SU-DHL-6 (cell line): ENCODE measurements at regions not wholly inside any gene's neighbourhood (a gene's known extent, or its start where the extent isn't known, plus 50 kb on each side); places are given as distances from the start of the nearest gene placed in this dataset.
"Not testable (repeated sequence)": the region's sequence is repeated elsewhere in the genome, so short reads cannot be mapped to it uniquely, and the experiment has no call there.

Experiments used
- H2AFZ ChIP-seq: fragments of 200-600 bp; sonication (generic); 2 replicates; pipeline ENCODE4 v1.6.1; 2014; ENCODE audit warnings: low read depth, mild to moderate bottlenecking, moderate library complexity, mixed read lengths, antibody characterized with exemption, low read length; ENCODE audit not compliant: severe bottlenecking
- H3F3A ChIP-seq: fragments of 200-600 bp; shearing (Covaris generic); 2 replicates; pipeline ENCODE4 v1.6.0; 2016; ENCODE audit warnings: antibody characterized with exemption, mild to moderate bottlenecking; ENCODE audit not compliant: insufficient read depth
- H3K27ac ChIP-seq: fragments of 200-600 bp; sonication (generic); 2 replicates; pipeline ENCODE4 v1.5.1; 2016; ENCODE audit warnings: low read depth, mild to moderate bottlenecking, low read length, moderate library complexity, mixed read lengths
- H3K27me3 ChIP-seq: fragments of 200-600 bp; sonication (generic), shearing (Covaris generic); 2 replicates; pipeline ENCODE4 v1.6.0; 2014; ENCODE audit warnings: mild to moderate bottlenecking, low read length
- H3K36me3 ChIP-seq: fragments of 200-600 bp; sonication (generic); 2 replicates; pipeline ENCODE4 v1.6.1; 2014; ENCODE audit warnings: mild to moderate bottlenecking, low read length, mixed read lengths
- H3K4me2 ChIP-seq: fragments of 300-600, 200-600 bp; shearing (Covaris generic), sonication (generic); 2 replicates; pipeline ENCODE4 v1.6.0; 2014; ENCODE audit warnings: low read length, low read depth, mild to moderate bottlenecking; ENCODE audit not compliant: poor library complexity, severe bottlenecking
- H3K4me3 ChIP-seq: fragments of 200-600 bp; sonication (generic); 2 replicates; pipeline ENCODE4 v1.5.1; 2014; ENCODE audit warnings: antibody characterized with exemption, low read length, mild to moderate bottlenecking, mixed read lengths; ENCODE audit not compliant: insufficient read depth, poor library complexity, severe bottlenecking
- H3K79me2 ChIP-seq: fragments of 200-600 bp; sonication (generic); 2 replicates; pipeline ENCODE4 v1.6.1; 2014; ENCODE audit warnings: mild to moderate bottlenecking, low read length, moderate library complexity; ENCODE audit not compliant: insufficient read depth
- H3K9ac ChIP-seq: fragments of 200-600 bp; sonication (generic); 2 replicates; pipeline ENCODE4 v1.7.0; 2014; ENCODE audit warnings: mild to moderate bottlenecking, low read length
- H3K9me2 ChIP-seq: fragments of 200-600 bp; sonication (generic); replicated peaks from 2 replicates; pipeline ENCODE4 v1.6.1; 2014; ENCODE audit warnings: low read length; ENCODE audit not compliant: insufficient read depth
- H3K9me3 ChIP-seq: fragments of 200-600 bp; sonication (generic); 2 replicates; pipeline ENCODE4 v1.6.1; 2014; ENCODE audit warnings: low read length, mixed read lengths; ENCODE audit not compliant: insufficient read depth
- H4K20me1 ChIP-seq: fragments of 200-600 bp; sonication (generic); 2 replicates; pipeline ENCODE4 v1.6.1; 2014; ENCODE audit warnings: low read depth, mild to moderate bottlenecking, antibody characterized with exemption, low read length, moderate library complexity, mixed read lengths
- CTCF ChIP-seq: fragments of 200-600 bp; sonication (generic); IDR thresholded peaks from one replicate; pipeline ENCODE4 v1.5.1; 2017; ENCODE audit warnings: antibody characterized with exemption, mild to moderate bottlenecking, low read length, moderate library complexity; ENCODE audit not compliant: insufficient read depth, poor library complexity, severe bottlenecking
- EZH2phosphoT487 ChIP-seq: fragments of 200-600 bp; sonication (generic), shearing (Covaris generic); conservative IDR thresholded peaks from 2 replicates; pipeline ENCODE4 v1.6.1; 2018; ENCODE audit warnings: mild to moderate bottlenecking, antibody characterized with exemption, low read length, moderate library complexity, mixed read lengths

GRCh38 chrX:120732461-120732860 lies 102.6 kb upstream of the C1GALT1C1 start:
- Histone ChIP-seq H3K79me2 (no peaks in the 10 kb centered on the region), H4K20me1 (no peaks in the 10 kb centered on the region), H2AFZ (no peak overlapping the region), H3K4me2 (no peak overlapping the region), H3K4me3 (no peak overlapping the region), H3K9me2 (no peaks in the 10 kb centered on the region), H3K27ac (no peak overlapping the region), H3F3A (0 out of 2 replicates have a peak, but pooled peaks cover 3% of the 10 kb centered on the region), H3K36me3 (no peaks in the 10 kb centered on the region), H3K9ac (no peak overlapping the region), H3K27me3 (no peaks in the 10 kb centered on the region), H3K9me3 (no peaks in the 10 kb centered on the region)
- TF ChIP-seq EZH2phosphoT487 (no peak), CTCF (no peak)

GRCh38 chrX:120731386-120731785 lies 101.5 kb upstream of the C1GALT1C1 start:
- Histone ChIP-seq H3K27ac (no peak overlapping the region), H3K9me3 (no peaks in the 10 kb centered on the region), H3K9ac (no peak overlapping the region), H3K36me3 (no peaks in the 10 kb centered on the region), H2AFZ (no peak overlapping the region), H3K79me2 (no peaks in the 10 kb centered on the region), H3K4me3 (no peak overlapping the region), H3F3A (peaks cover 9% of the 10 kb centered on the region; the same call in 1 of the 2 replicates), H3K4me2 (no peak overlapping the region), H3K27me3 (no peaks in the 10 kb centered on the region), H3K9me2 (no peaks in the 10 kb centered on the region), H4K20me1 (no peaks in the 10 kb centered on the region)
- TF ChIP-seq CTCF (no peak), EZH2phosphoT487 (no peak)

- H3K9ac ChIP-seq, H3K36me3 ChIP-seq, H3K9me2 ChIP-seq, H3K4me3 ChIP-seq, H4K20me1 ChIP-seq, H2AFZ ChIP-seq, H3K79me2 ChIP-seq, H3K9me3 ChIP-seq, H3K27me3 ChIP-seq, H3K27ac ChIP-seq, H3K4me2 ChIP-seq: not testable (repeated sequence)
- peaks cover 15% of the 10 kb centered on the region; the same call in 1 of the 2 replicates for H3F3A ChIP-seq
These were observed 99.8 kb upstream of the C1GALT1C1 start for GRCh38 chrX:120729506-120730255.

GRCh38 chrX:120727911-120728310 lies 98.1 kb upstream of the C1GALT1C1 start:
- Histone ChIP-seq H3K9me2 (no peaks in the 10 kb centered on the region), H3K4me3 (no peak overlapping the region), H3K79me2 (no peaks in the 10 kb centered on the region), H3K36me3 (no peaks in the 10 kb centered on the region), H4K20me1 (no peaks in the 10 kb centered on the region), H3F3A (peaks cover 15% of the 10 kb centered on the region; the same call in 1 of the 2 replicates), H3K27me3 (no peaks in the 10 kb centered on the region), H3K9ac (peak overlapping the region; percentile 4; the same call in 1 of the 2 replicates), H3K9me3 (no peaks in the 10 kb centered on the region), H2AFZ (peak overlapping the region; percentile 34), H3K27ac (peak overlapping the region; percentile 82), H3K4me2 (peak overlapping the region; percentile 63)
- TF ChIP-seq CTCF (no peak), EZH2phosphoT487 (no peak)
